ENCODE measurements at regions not wholly inside any gene's neighbourhood (a gene's known extent, or its start where the extent isn't known, plus 50 kb on each side); places are given as distances from the start of the nearest gene placed in this dataset.

GRCh38 chr20:22339091-22339881 lies 245.1 kb downstream of the FOXA2 start (continued):
- TF ChIP-seq KIAA2018 (CRISPR knock-in tag; IDR thresholded peaks at IDR 0.05; ENCODE audit: borderline replicate concordance) = no peak
- no peak for TF ChIP-seq GTF2F1 (IDR thresholded peaks at IDR 0.05; ENCODE audit: low read length)
- no peak for TF ChIP-seq ZNF468 (CRISPR knock-in tag; IDR thresholded peaks at IDR 0.05)
- no peak for TF ChIP-seq MXI1 (IDR thresholded peaks at IDR 0.05; ENCODE audit: borderline replicate concordance, low read depth, low read length)
- TF ChIP-seq STAT6 (CRISPR knock-in tag; IDR thresholded peaks at IDR 0.05; ENCODE audit: borderline replicate concordance) = no peak; the same call in 1 of the 2 replicates
- TF ChIP-seq HMGA1 (CRISPR knock-in tag; conservative IDR thresholded peaks at IDR 0.05) = no peak
- no peak for TF ChIP-seq MED1 (CRISPR knock-in tag; IDR thresholded peaks at IDR 0.05)
- no peak for TF ChIP-seq ATF1 (CRISPR knock-in tag; IDR thresholded peaks at IDR 0.05)
- no peak for TF ChIP-seq TOE1 (CRISPR knock-in tag; IDR thresholded peaks at IDR 0.05)
- TF ChIP-seq ZNF513 (CRISPR knock-in tag; conservative IDR thresholded peaks at IDR 0.05) = no peak
- no peak for TF ChIP-seq ZNF841 (CRISPR knock-in tag; IDR thresholded peaks at IDR 0.05; ENCODE audit: borderline replicate concordance)
- TF ChIP-seq ZFYVE20 (CRISPR knock-in tag; IDR thresholded peaks at IDR 0.05; ENCODE audit: borderline replicate concordance, low read depth) = no peak
- no peak for TF ChIP-seq ZNF672 (CRISPR knock-in tag; IDR thresholded peaks at IDR 0.05)
- TF ChIP-seq ZNF441 (CRISPR knock-in tag; IDR thresholded peaks at IDR 0.05; ENCODE audit: borderline replicate concordance) = no peak
- TF ChIP-seq ZNF484 (CRISPR knock-in tag; IDR thresholded peaks at IDR 0.05; ENCODE audit: borderline replicate concordance, low read depth) = no peak
- TF ChIP-seq SMAD9 (CRISPR knock-in tag; IDR thresholded peaks at IDR 0.05) = no peak
- TF ChIP-seq GPN1 (CRISPR knock-in tag; IDR thresholded peaks at IDR 0.05; ENCODE audit: borderline replicate concordance) = no peak

Data from HepG2 (cell line).